OCI-M1 (cell line): ENCODE measurements at regions not wholly inside any gene's neighbourhood (a gene's known extent, or its start where the extent isn't known, plus 50 kb on each side); places are given as distances from the start of the nearest gene placed in this dataset.

Experiments
- DNase-seq: peaks from one replicate; lab custom pipeline; 2025; lab: John Stamatoyannopoulos, UW

GRCh38 chr17:70230850-70231640 lies 61.7 kb downstream of the KCNJ2 start:
- peak; percentile 82 for DNase-seq

GRCh38 chr17:70232466-70232865 lies 63.1 kb downstream of the KCNJ2 start:
- no peak for DNase-seq

GRCh38 chr17:70235252-70235651 lies 65.9 kb downstream of the KCNJ2 start:
- DNase-seq = no peak

GRCh38 chr17:70238228-70238627 lies 68.9 kb downstream of the KCNJ2 start:
- no peak for DNase-seq

GRCh38 chr17:70238646-70239045 lies 69.3 kb downstream of the KCNJ2 start:
- peak; percentile 69 for DNase-seq

- DNase-seq = peak; percentile 72
Observed at GRCh38 chr17:70239391-70239826, 70.1 kb downstream of the KCNJ2 start.

GRCh38 chr17:70241071-70241470 lies 71.7 kb downstream of the KCNJ2 start:
- no peak for DNase-seq

GRCh38 chr17:70242781-70243437 lies 73.6 kb downstream of the KCNJ2 start:
- peak; percentile 73 for DNase-seq

GRCh38 chr17:70251706-70252105 lies 82.4 kb downstream of the KCNJ2 start:
- DNase-seq = peak; percentile 28

GRCh38 chr17:70254735-70255460 lies 85.6 kb downstream of the KCNJ2 start:
- no peak for DNase-seq

GRCh38 chr17:70256751-70257150 lies 87.4 kb downstream of the KCNJ2 start:
- no peak for DNase-seq

- no peak for DNase-seq
Observed at GRCh38 chr17:70258465-70258864, 89.1 kb downstream of the KCNJ2 start.

- DNase-seq = no peak
Observed at GRCh38 chr17:70259400-70259799, 90.1 kb downstream of the KCNJ2 start.

GRCh38 chr17:70261170-70261569 lies 91.8 kb downstream of the KCNJ2 start:
- no peak for DNase-seq

- DNase-seq = no peak
Observed at GRCh38 chr17:70265471-70265870, 96.1 kb downstream of the KCNJ2 start.

GRCh38 chr17:70266394-70266793 lies 97.1 kb downstream of the KCNJ2 start:
- no peak for DNase-seq

- no peak for DNase-seq
Observed at GRCh38 chr17:70268383-70268782, 99.1 kb downstream of the KCNJ2 start.

GRCh38 chr17:70270554-70270953 lies 101.2 kb downstream of the KCNJ2 start:
- no peak for DNase-seq

- no peak for DNase-seq
Observed at GRCh38 chr17:70271200-70271599, 101.9 kb downstream of the KCNJ2 start.

- DNase-seq = no peak
Observed at GRCh38 chr17:70271672-70272071, 102.3 kb downstream of the KCNJ2 start.

- no peak for DNase-seq
Observed at GRCh38 chr17:70274255-70274654, 104.9 kb downstream of the KCNJ2 start.

GRCh38 chr17:70276906-70277305 lies 107.6 kb downstream of the KCNJ2 start:
- DNase-seq = no peak
